ENCODE measurements at regions not wholly inside any gene's neighbourhood (a gene's known extent, or its start where the extent isn't known, plus 50 kb on each side); places are given as distances from the start of the nearest gene placed in this dataset.
A peak's percentile ranks its signal among the peaks of the same experiment; 100 is the strongest.

- no peak for DNase-seq
These were observed 379.1 kb upstream of the ATP5MC3 start for GRCh38 chr2:175560521-175561169.

GRCh38 chr2:175559613-175560012, 378.1 kb upstream of the ATP5MC3 start:
- no peak for DNase-seq

DNA sequence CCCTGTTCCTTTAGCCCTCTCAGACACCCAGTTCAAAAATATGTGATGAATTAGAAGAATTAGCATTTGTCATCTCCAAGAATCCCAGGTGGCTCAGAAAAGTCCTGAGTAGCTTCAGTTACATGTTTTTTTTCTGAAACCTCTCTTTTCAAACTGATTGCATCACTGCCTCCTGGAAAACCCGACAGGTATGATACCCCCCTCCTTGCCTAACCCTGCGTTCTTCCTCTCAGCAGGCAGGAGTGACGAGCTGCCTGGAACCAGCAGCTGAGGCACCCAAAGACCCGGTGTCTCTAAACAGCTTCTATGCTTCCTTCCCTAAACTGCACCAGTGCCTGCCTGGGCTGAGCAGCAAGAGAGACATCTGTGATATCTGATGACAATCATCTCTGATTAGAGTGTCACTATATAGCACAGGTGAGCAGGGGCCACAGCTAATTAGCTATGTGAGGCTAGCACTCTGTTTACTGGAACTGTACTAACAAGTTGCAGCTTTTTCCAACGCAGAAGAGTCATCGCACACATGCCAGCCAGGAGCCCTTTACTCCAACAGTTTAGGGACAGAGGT, 376.4 kb upstream of the ATP5MC3 start:
- DNase-seq = no peak

DNA sequence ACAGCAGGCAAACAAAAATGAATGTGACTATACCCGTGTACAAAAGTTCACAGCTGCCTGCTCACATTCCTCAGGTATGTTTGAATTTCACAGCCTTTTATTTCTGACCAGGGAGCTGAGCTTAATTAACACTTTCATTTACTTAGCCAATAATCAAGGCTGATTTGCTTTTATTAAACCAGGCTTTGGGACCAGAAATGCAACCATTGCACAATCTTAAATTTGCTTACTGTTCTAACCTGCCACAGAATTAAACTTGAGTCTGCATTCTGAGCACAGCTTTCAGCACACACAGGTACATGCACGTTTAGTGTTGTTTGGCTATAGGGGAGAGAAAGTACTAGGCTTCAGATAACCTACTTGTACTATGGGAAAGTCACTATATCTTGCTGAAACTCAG, 372.4 kb upstream of the ATP5MC3 start:
- DNase-seq = no peak

- peak; percentile 31 for DNase-seq
These were observed 371.4 kb upstream of the ATP5MC3 start for GRCh38 chr2:175552902-175553301.

GRCh38 chr2:175540421-175540820, 358.9 kb upstream of the ATP5MC3 start:
- DNase-seq = no peak

- DNase-seq = no peak
These were observed 357.6 kb upstream of the ATP5MC3 start for GRCh38 chr2:175539122-175539521.

DNA sequence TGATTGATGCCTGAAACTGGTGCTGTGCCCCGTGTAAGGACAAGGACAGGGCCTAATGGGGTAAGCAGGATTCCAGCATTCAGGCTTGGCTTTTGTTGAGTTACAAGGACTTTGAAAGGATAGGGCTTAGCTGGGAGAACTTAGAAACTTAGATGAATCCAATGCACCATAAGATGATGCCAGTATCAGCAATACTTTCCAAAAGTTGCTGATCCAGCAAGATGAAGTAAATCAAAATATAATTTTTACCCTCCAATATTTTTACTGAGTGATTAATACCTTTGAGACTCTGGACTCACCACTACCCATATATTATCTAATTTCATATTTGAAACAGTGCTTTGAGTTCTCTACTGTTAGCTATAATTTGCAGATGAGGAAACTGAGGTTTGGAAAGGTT, 354.5 kb upstream of the ATP5MC3 start:
- DNase-seq = no peak

GRCh38 chr2:175535631-175536030, 354.1 kb upstream of the ATP5MC3 start:
- DNase-seq = no peak

GRCh38 chr2:175525975-175526374, 344.5 kb upstream of the ATP5MC3 start:
- DNase-seq = no peak

GRCh38 chr2:175523001-175523400, 341.5 kb upstream of the ATP5MC3 start:
- DNase-seq = peak; percentile 44

- no peak for DNase-seq
These were observed 336.7 kb upstream of the ATP5MC3 start for GRCh38 chr2:175518206-175518605.

GRCh38 chr2:175516555-175516954, 335.0 kb upstream of the ATP5MC3 start:
- DNase-seq = no peak

DNA sequence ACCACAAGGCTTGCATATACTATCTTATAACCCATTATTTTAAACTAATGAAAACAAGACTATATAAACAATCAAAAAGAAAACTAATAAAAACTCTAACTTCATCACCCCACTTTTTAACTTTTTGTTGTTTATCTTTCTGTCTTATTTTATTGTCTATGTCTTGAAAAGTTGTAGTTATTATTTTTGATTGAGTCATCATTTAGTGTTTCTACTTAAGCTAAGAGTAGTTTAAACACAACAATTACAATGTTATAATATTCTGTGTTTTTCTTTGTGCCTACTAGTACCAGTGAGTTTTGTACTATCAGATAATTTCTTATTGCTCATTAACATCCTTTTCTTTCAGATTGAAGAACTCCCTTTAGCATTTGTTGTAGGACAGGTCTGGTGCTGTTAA, 318.7 kb upstream of the ATP5MC3 start:
- DNase-seq = no peak

GRCh38 chr2:175490360-175490791, 308.9 kb upstream of the ATP5MC3 start:
- DNase-seq = no peak

DNA sequence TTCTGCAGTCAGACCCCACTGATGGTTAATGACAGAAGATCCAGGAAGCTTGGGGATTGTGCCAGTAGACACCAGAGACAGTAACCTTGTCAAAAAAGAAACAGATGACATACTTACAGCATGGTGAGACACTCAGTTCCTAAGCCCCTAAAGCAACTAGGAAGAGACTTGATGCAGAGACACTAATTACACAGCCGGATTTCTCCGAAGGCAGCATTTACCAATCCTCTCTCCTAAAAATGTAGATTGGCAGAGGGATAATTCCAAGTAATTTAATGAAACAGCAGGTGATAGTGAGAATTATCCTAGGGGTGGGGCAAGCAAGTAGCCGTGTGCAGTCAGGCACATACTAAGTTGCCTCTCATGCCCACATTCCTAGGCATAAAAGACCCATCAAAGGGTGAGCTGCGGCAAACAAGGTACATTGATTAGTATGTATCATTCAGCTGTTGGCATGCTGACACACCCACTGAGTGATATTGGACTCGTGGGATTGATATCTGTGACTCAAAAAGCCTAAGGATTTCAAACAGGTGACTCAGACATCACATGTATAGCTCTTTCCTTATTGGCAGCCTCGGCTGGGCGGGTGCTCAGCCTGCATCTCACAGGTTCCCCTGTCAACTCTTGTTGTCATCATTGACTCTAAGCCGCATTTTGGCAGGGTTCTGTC, 296.7 kb upstream of the ATP5MC3 start:
- DNase-seq = no peak

DNA sequence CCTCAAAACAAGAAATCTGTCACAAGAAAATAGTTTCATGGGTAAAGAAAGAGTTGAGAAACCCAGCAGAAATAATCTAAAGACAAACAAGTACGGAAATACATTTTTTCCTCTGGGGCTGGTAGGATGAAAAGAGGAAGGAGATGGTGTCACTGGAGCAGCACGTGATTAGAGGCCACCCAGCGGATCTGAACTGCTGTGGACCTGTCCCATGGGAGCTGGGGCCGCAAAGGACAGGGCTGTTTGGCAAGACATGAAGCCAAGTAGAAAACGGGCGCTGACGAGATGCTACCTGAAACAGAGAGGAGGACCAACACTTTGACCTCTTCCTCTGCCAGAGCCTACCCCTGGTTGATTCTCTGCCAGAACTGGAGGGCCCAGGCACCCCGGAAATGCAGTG, 295.4 kb upstream of the ATP5MC3 start:
- DNase-seq = no peak

GRCh38 chr2:175476374-175476773, 294.9 kb upstream of the ATP5MC3 start:
- DNase-seq = no peak

- DNase-seq = no peak
These were observed 293.6 kb upstream of the ATP5MC3 start for GRCh38 chr2:175475130-175475529.

GRCh38 chr2:175468431-175469098, 287.1 kb upstream of the ATP5MC3 start:
- DNase-seq = peak; percentile 6

- DNase-seq = no peak
These were observed 283.6 kb upstream of the ATP5MC3 start for GRCh38 chr2:175465101-175465500.

GRCh38 chr2:175464311-175464670, 282.8 kb upstream of the ATP5MC3 start:
- no peak for DNase-seq

DNA sequence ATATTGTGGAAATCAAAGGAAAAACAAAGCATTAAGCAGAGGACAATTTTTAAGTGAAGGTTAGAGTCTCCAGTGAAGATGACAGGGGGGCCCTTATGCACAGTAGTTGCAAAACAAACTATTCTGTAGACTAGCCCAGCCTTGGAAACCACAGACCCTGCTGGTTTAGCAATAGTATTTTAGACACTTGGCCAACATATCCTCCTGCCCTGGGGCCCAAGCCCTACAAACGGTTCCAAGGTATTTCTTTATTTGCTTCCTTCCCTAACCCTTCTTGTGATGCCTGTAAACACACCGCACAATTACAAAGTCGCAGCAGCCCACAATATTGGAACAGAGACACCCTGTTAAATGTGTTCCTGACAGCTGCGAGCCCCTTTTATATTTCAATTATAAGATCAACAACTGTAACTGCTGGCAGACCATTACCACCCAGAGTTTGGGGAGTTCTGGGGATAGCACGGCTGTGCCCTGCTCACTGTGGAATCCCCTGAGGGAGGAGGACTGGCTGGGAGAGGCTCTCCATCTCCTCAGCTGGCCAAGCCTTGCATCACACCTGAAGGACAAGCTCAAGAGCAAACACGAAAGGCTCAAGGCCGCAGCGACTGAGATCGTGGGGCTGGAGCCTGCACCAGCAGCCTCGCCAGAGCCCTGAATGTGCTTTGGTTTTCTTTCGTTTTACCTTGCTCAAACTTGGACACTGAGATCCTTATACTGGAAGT, 282.2 kb upstream of the ATP5MC3 start:
- DNase-seq = no peak
